ENCODE measurements at regions not wholly inside any gene's neighbourhood (a gene's known extent, or its start where the extent isn't known, plus 50 kb on each side); places are given as distances from the start of the nearest gene placed in this dataset.

GRCh38 chr14:100394886-100395672, 71.9 kb downstream of the SLC25A47 start:
- no peaks in the 10 kb centered on the region for H3K4me1 ChIP-seq (ENCODE audit: low read length)
- peaks cover 63% of the 10 kb centered on the region for H4K20me1 ChIP-seq (ENCODE audit: insufficient read depth, low read depth, low read length)
- no peak overlapping the region for H3K4me3 ChIP-seq (ENCODE audit: low read length)
- no peaks in the 10 kb centered on the region for H3K79me2 ChIP-seq (ENCODE audit: low read length)
- no peak for DNase-seq
- H3K9me3 ChIP-seq (ENCODE audit: low read length): no peaks in the 10 kb centered on the region
- no peak overlapping the region for H3K9ac ChIP-seq (ENCODE audit: low read length)
- H3K36me3 ChIP-seq (ENCODE audit: insufficient read depth, low read length): no peaks in the 10 kb centered on the region
- no peak overlapping the region for H3K27ac ChIP-seq (ENCODE audit: low read length)
- H3K9me2 ChIP-seq (replicated peaks; ENCODE audit: insufficient read depth, low read length): no peaks in the 10 kb centered on the region
- H3K4me2 ChIP-seq (ENCODE audit: low read depth, low read length, poor library complexity, severe bottlenecking): no peak overlapping the region
- no peak overlapping the region for H2AFZ ChIP-seq (ENCODE audit: low read length)
- no peaks in the 10 kb centered on the region for H3K27me3 ChIP-seq (ENCODE audit: low read length)

- H3K9me3 ChIP-seq (ENCODE audit: low read length): no peaks in the 10 kb centered on the region
- no peaks in the 10 kb centered on the region for H3K9me2 ChIP-seq (replicated peaks; ENCODE audit: insufficient read depth, low read length)
- H3K36me3 ChIP-seq (ENCODE audit: insufficient read depth, low read length): no peaks in the 10 kb centered on the region
- H3K4me1 ChIP-seq (ENCODE audit: low read length): no peaks in the 10 kb centered on the region
- DNase-seq: no peak
- no peak overlapping the region for H2AFZ ChIP-seq (ENCODE audit: low read length)
- H3K27ac ChIP-seq (ENCODE audit: low read length): no peak overlapping the region
- H3K79me2 ChIP-seq (ENCODE audit: low read length): no peaks in the 10 kb centered on the region
- no peak overlapping the region for H3K4me2 ChIP-seq (ENCODE audit: low read depth, low read length, poor library complexity, severe bottlenecking)
- no peaks in the 10 kb centered on the region for H3K27me3 ChIP-seq (ENCODE audit: low read length)
- H3K9ac ChIP-seq (ENCODE audit: low read length): no peak overlapping the region
- peaks cover 69% of the 10 kb centered on the region for H4K20me1 ChIP-seq (ENCODE audit: insufficient read depth, low read depth, low read length)
- no peak overlapping the region for H3K4me3 ChIP-seq (ENCODE audit: low read length)
Measured at GRCh38 chr14:100396266-100396795, 73.2 kb downstream of the SLC25A47 start.

- no peaks in the 10 kb centered on the region for H3K9me3 ChIP-seq (ENCODE audit: low read length)
- H3K4me3 ChIP-seq (ENCODE audit: low read length): no peak overlapping the region
- no peak overlapping the region for H3K9ac ChIP-seq (ENCODE audit: low read length)
- H3K4me1 ChIP-seq (ENCODE audit: low read length): no peaks in the 10 kb centered on the region
- no peak overlapping the region for H3K4me2 ChIP-seq (ENCODE audit: low read depth, low read length, poor library complexity, severe bottlenecking)
- H3K36me3 ChIP-seq (ENCODE audit: insufficient read depth, low read length): no peaks in the 10 kb centered on the region
- no peak for DNase-seq
- H3K27ac ChIP-seq (ENCODE audit: low read length): no peak overlapping the region
- H3K79me2 ChIP-seq (ENCODE audit: low read length): no peaks in the 10 kb centered on the region
- H4K20me1 ChIP-seq (ENCODE audit: insufficient read depth, low read depth, low read length): peaks cover 70% of the 10 kb centered on the region
- H3K9me2 ChIP-seq (replicated peaks; ENCODE audit: insufficient read depth, low read length): no peaks in the 10 kb centered on the region
- no peak overlapping the region for H2AFZ ChIP-seq (ENCODE audit: low read length)
- H3K27me3 ChIP-seq (ENCODE audit: low read length): no peaks in the 10 kb centered on the region
Measured at GRCh38 chr14:100397005-100397404, 73.9 kb downstream of the SLC25A47 start.

DNA sequence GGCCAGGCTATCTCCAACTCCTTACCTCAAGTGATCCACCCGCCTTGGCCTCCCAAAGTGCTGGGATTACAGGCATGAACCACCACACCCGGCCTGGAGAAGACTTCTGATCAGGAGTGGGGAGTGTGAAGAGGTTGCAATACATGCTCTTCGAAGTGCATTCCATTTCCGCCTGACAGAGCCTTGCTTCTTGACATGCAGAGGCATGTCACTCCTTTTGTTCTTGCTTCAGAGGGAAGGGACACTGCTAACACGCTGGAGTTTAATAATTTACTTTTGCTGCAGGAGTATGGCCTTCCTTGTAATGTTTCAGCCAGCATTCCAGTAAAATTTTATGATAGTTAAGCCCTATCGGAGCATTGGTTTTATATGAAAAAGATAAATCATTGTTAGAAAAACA, 74.9 kb downstream of the SLC25A47 start:
- no peaks in the 10 kb centered on the region for H3K79me2 ChIP-seq (ENCODE audit: low read length)

GRCh38 chr14:100399052-100399849, 76.1 kb downstream of the SLC25A47 start:
- Histone ChIP-seq H3K9me2 (replicated peaks; ENCODE audit: insufficient read depth, low read length) (no peaks in the 10 kb centered on the region), H3K36me3 (ENCODE audit: insufficient read depth, low read length) (no peaks in the 10 kb centered on the region), H2AFZ (ENCODE audit: low read length) (no peak overlapping the region), H3K9me3 (ENCODE audit: low read length) (no peaks in the 10 kb centered on the region), H3K4me1 (ENCODE audit: low read length) (no peaks in the 10 kb centered on the region), H3K4me3 (ENCODE audit: low read length) (no peak overlapping the region), H3K27ac (ENCODE audit: low read length) (no peak overlapping the region), H3K4me2 (ENCODE audit: low read depth, low read length, poor library complexity, severe bottlenecking) (no peak overlapping the region), H3K79me2 (ENCODE audit: low read length) (no peaks in the 10 kb centered on the region), H3K27me3 (ENCODE audit: low read length) (no peaks in the 10 kb centered on the region), H3K9ac (ENCODE audit: low read length) (no peak overlapping the region), H4K20me1 (ENCODE audit: insufficient read depth, low read depth, low read length) (peaks cover 73% of the 10 kb centered on the region)
- DNase-seq: no peak

More for the DNA sequence above, 74.9 kb downstream of the SLC25A47 start:
- Histone ChIP-seq H3K36me3 (ENCODE audit: insufficient read depth, low read length) (no peaks in the 10 kb centered on the region), H4K20me1 (ENCODE audit: insufficient read depth, low read depth, low read length) (peaks cover 70% of the 10 kb centered on the region), H3K9me3 (ENCODE audit: low read length) (no peaks in the 10 kb centered on the region), H3K4me1 (ENCODE audit: low read length) (no peaks in the 10 kb centered on the region), H3K4me3 (ENCODE audit: low read length) (no peak overlapping the region), H3K9ac (ENCODE audit: low read length) (no peak overlapping the region), H3K4me2 (ENCODE audit: low read depth, low read length, poor library complexity, severe bottlenecking) (no peak overlapping the region), H3K27ac (ENCODE audit: low read length) (no peak overlapping the region), H3K9me2 (replicated peaks; ENCODE audit: insufficient read depth, low read length) (no peaks in the 10 kb centered on the region), H2AFZ (ENCODE audit: low read length) (no peak overlapping the region), H3K27me3 (ENCODE audit: low read length) (no peaks in the 10 kb centered on the region)
- DNase-seq: no peak

- Histone ChIP-seq H3K79me2 (ENCODE audit: low read length) (no peaks in the 10 kb centered on the region), H4K20me1 (ENCODE audit: insufficient read depth, low read depth, low read length) (peaks cover 71% of the 10 kb centered on the region), H3K4me3 (ENCODE audit: low read length) (no peak overlapping the region), H3K9ac (ENCODE audit: low read length) (no peak overlapping the region), H3K4me2 (ENCODE audit: low read depth, low read length, poor library complexity, severe bottlenecking) (no peak overlapping the region), H3K9me3 (ENCODE audit: low read length) (no peaks in the 10 kb centered on the region), H3K27me3 (ENCODE audit: low read length) (no peaks in the 10 kb centered on the region), H2AFZ (ENCODE audit: low read length) (no peak overlapping the region), H3K36me3 (ENCODE audit: insufficient read depth, low read length) (no peaks in the 10 kb centered on the region), H3K9me2 (replicated peaks; ENCODE audit: insufficient read depth, low read length) (no peaks in the 10 kb centered on the region), H3K4me1 (ENCODE audit: low read length) (no peaks in the 10 kb centered on the region), H3K27ac (ENCODE audit: low read length) (no peak overlapping the region)
- no peak for DNase-seq
Measured at GRCh38 chr14:100400115-100400514, 77.0 kb downstream of the SLC25A47 start.

- Histone ChIP-seq H4K20me1 (ENCODE audit: insufficient read depth, low read depth, low read length) (peaks cover 71% of the 10 kb centered on the region), H3K79me2 (ENCODE audit: low read length) (no peaks in the 10 kb centered on the region), H3K4me1 (ENCODE audit: low read length) (no peaks in the 10 kb centered on the region), H3K27ac (ENCODE audit: low read length) (no peak overlapping the region), H3K9me2 (replicated peaks; ENCODE audit: insufficient read depth, low read length) (no peaks in the 10 kb centered on the region), H3K9me3 (ENCODE audit: low read length) (no peaks in the 10 kb centered on the region), H2AFZ (ENCODE audit: low read length) (no peak overlapping the region), H3K27me3 (ENCODE audit: low read length) (no peaks in the 10 kb centered on the region), H3K36me3 (ENCODE audit: insufficient read depth, low read length) (no peaks in the 10 kb centered on the region), H3K4me3 (ENCODE audit: low read length) (no peak overlapping the region), H3K4me2 (ENCODE audit: low read depth, low read length, poor library complexity, severe bottlenecking) (no peak overlapping the region), H3K9ac (ENCODE audit: low read length) (no peak overlapping the region)
- no peak for DNase-seq
Measured at GRCh38 chr14:100401031-100401692, 78.0 kb downstream of the SLC25A47 start.

- H3K9me3 ChIP-seq (ENCODE audit: low read length): no peaks in the 10 kb centered on the region
- no peak for DNase-seq
- H3K9ac ChIP-seq (ENCODE audit: low read length): no peak overlapping the region
- H3K4me1 ChIP-seq (ENCODE audit: low read length): no peaks in the 10 kb centered on the region
- no peak overlapping the region for H2AFZ ChIP-seq (ENCODE audit: low read length)
- peaks cover 72% of the 10 kb centered on the region for H4K20me1 ChIP-seq (ENCODE audit: insufficient read depth, low read depth, low read length)
- no peak overlapping the region for H3K4me3 ChIP-seq (ENCODE audit: low read length)
- no peak overlapping the region for H3K4me2 ChIP-seq (ENCODE audit: low read depth, low read length, poor library complexity, severe bottlenecking)
- H3K9me2 ChIP-seq (replicated peaks; ENCODE audit: insufficient read depth, low read length): no peaks in the 10 kb centered on the region
- H3K79me2 ChIP-seq (ENCODE audit: low read length): no peaks in the 10 kb centered on the region
- H3K27ac ChIP-seq (ENCODE audit: low read length): no peak overlapping the region
- H3K27me3 ChIP-seq (ENCODE audit: low read length): no peaks in the 10 kb centered on the region
- H3K36me3 ChIP-seq (ENCODE audit: insufficient read depth, low read length): no peaks in the 10 kb centered on the region
Measured at GRCh38 chr14:100401792-100402191, 78.7 kb downstream of the SLC25A47 start.
